Stomach (tissue), 4 donors: ENCODE measurements at regions not wholly inside any gene's neighbourhood (a gene's known extent, or its start where the extent isn't known, plus 50 kb on each side); places are given as distances from the start of the nearest gene placed in this dataset.

ENCODE experiments used
- CTCF ChIP-seq, 7 experiments: fragments of 450-650 bp in 4 of 7; fragments of 200-600 bp in 3 of 7; sonication (generic) in 3 of 7; IDR thresholded peaks; one replicate each; pipeline ENCODE4 v1.5.1; 2016 to 2019; ENCODE audit warnings: antibody characterized with exemption in 7 of 7, control low read depth in 2 of 7, mild to moderate bottlenecking in 1 of 7
- POLR2A ChIP-seq, 4 donors: fragments of 450-650 bp; IDR thresholded peaks; one replicate each; pipeline ENCODE4 v1.6.1; 2016; ENCODE audit warnings: antibody characterized with exemption in 4 of 4, control low read depth in 2 of 4, mild to moderate bottlenecking in 1 of 4, moderate library complexity in 1 of 4
- POLR2AphosphoS5 ChIP-seq, 3 donors: sonication (generic); formaldehyde crosslinking; IDR thresholded peaks; one replicate each; pipeline ENCODE4 v1.6.1; 2016; ENCODE audit warnings: antibody characterized with exemption in 3 of 3

- TF ChIP-seq POLR2A (IDR thresholded peaks at IDR 0.05) (no peak), POLR2AphosphoS5 (IDR thresholded peaks at IDR 0.05) (no peak), CTCF (IDR thresholded peaks at IDR 0.05) (no peak)
Measured at GRCh38 chr5:61906820-61907219, 399.2 kb upstream of the KIF2A start.
